GM12801 (cell line): ENCODE measurements at regions not wholly inside any gene's neighbourhood (a gene's known extent, or its start where the extent isn't known, plus 50 kb on each side); places are given as distances from the start of the nearest gene placed in this dataset.

Experiments
- TF ChIP-seq, protein P1 (sequence below): IDR thresholded peaks from one replicate; pipeline ENCODE4 v1.5.1; 2011; ENCODE audit warnings: control low read depth; ENCODE audit not compliant: insufficient read length; ENCODE audit errors: extremely low read depth

DNA sequence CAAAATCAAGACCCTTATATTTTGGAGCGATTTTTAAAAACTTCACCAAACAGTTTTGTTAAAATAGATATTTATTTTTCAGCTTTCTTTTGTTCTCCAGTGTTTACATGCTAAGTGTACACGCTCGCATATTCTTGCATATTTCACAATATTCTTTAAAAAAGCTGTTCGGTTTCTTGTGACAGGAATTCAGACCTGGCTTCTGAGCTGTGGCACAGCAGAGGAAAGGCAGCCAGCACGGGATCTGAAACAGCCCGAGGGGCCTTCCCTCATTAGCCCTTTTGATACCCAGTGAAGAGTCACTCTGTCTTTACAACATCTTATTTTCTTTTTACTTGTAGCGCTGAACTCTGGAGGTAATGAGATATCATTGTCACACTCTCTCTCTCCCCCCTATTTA lies 234.0 kb downstream of the B3GLCT start:
- TF ChIP-seq, protein P1, sequence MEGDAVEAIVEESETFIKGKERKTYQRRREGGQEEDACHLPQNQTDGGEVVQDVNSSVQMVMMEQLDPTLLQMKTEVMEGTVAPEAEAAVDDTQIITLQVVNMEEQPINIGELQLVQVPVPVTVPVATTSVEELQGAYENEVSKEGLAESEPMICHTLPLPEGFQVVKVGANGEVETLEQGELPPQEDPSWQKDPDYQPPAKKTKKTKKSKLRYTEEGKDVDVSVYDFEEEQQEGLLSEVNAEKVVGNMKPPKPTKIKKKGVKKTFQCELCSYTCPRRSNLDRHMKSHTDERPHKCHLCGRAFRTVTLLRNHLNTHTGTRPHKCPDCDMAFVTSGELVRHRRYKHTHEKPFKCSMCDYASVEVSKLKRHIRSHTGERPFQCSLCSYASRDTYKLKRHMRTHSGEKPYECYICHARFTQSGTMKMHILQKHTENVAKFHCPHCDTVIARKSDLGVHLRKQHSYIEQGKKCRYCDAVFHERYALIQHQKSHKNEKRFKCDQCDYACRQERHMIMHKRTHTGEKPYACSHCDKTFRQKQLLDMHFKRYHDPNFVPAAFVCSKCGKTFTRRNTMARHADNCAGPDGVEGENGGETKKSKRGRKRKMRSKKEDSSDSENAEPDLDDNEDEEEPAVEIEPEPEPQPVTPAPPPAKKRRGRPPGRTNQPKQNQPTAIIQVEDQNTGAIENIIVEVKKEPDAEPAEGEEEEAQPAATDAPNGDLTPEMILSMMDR, result no peak

DNA sequence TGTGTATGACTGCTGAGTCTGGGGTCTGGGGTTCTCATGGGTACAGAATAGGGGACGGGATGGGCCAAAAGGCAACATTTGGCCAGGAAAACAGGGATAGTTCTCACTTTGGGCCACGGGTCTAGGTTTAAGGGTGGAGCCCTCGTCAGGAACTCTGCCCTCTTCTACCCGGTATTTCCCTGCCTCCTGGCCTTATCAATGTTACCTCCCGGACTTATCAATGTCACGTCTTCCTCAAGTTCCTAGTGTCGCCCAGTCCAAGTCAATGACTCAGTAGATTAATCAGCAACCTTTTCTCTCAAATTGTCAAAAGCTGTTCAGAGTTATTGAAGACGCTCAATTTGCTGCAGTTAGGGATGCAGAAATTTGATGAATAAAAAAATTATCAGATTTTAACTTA lies 234.8 kb downstream of the B3GLCT start:
- TF ChIP-seq, protein P1, result no peak

DNA sequence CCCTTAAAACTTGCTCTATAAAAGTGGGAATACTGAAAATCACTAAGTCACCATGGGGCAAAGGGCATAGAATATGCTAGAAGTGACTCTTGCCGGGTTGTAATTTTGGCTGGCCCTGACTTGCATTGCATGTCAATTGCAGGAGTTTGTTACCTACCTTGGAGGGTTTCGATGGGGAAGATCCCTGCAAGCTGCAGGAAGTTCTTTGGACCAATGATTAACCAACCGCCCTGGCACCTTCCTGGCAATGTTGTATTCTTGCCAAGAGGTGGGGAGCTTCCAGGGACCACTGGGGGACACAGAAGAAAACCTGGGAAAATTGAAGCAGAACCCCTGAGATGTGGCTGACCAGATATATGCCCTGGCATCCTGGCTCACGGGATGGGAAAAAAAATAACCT lies 235.8 kb downstream of the B3GLCT start:
- TF ChIP-seq, protein P1, result no peak

GRCh38 chr13:31436478-31436877 lies 236.7 kb downstream of the B3GLCT start:
- TF ChIP-seq, protein P1, result no peak

GRCh38 chr13:31437975-31438374 lies 238.2 kb downstream of the B3GLCT start:
- TF ChIP-seq, protein P1, result no peak

DNA sequence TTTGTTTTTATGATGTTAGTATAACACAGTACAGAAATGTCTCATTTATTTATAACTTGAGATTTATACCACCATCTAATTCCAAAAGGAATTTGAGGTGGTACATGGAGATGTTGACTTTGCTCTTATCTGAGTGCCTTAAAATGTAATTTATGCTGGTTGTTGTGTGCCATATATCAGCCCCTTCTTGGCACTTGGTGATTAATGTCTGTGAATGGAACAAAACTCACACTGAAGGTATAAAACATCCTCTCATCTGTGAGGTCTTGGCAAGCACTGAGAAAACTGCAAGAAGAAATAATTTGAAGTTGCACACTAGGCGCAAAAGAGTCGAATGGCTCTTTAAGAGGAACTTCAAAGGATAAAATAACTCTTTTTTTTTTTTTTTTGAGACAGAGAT lies 240.4 kb downstream of the B3GLCT start:
- TF ChIP-seq, protein P1, result no peak

GRCh38 chr13:31441800-31442510 lies 242.2 kb downstream of the B3GLCT start:
- TF ChIP-seq, protein P1, result no peak
